GM12875 (cell line): ENCODE measurements at regions not wholly inside any gene's neighbourhood (a gene's known extent, or its start where the extent isn't known, plus 50 kb on each side); places are given as distances from the start of the nearest gene placed in this dataset.

ENCODE experiments used
- H3K4me3 ChIP-seq: one replicate; pipeline ENCODE4 v1.5.1; 2011; ENCODE audit warnings: low read depth, low read length, control low read depth
- TF ChIP-seq, protein P1 (sequence below): IDR thresholded peaks from 2 replicates; pipeline ENCODE4 v1.5.1; 2011; ENCODE audit warnings: low read depth, mild to moderate bottlenecking, control low read depth, inconsistent platforms, low read length, moderate library complexity, borderline replicate concordance; ENCODE audit not compliant: insufficient read depth

DNA sequence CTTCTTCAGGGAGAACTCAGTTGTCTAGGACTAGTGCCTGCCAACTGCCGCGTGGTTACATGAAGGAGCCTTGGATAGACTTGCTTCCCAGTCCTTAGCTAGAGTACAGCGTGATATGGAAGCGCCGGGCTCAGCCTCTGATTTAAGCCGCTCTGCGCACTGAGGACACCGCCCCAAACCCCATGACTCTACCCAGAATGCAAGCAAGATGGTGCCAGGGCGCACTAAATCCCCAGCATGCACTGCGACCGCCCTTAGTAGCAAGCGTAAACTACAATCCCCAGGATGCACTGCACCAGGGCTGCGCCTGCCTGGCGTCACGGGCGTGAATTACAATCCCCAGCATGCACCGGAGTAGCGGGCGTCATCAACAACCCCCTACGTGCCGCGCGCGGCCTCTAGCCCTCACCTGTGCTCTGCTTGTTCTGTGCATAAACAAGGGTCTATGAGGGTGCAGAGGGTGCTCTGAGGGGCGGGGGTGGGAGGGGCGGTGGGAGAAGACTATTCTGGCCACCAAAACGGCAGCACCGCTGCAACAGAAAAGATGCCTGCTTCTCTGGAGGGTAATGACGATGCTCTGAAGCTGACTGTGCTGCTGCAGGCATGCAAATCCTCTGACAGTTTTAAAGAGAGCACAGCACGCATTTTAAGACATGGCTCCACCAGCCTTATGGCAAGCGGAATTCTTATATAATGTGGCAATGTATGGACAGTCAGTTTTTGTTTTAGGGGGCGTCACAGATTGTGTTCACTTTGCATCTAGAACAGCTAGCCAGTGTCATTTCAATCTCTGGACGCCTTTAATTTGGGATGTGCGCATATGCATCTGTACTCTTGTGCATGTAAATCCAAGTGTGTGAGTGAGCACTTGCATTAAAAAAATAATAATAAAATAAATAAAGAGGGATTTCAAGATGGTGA lies 282.5 kb upstream of the MYT1L start:
- no peak overlapping the region for H3K4me3 ChIP-seq
- TF ChIP-seq, protein P1, sequence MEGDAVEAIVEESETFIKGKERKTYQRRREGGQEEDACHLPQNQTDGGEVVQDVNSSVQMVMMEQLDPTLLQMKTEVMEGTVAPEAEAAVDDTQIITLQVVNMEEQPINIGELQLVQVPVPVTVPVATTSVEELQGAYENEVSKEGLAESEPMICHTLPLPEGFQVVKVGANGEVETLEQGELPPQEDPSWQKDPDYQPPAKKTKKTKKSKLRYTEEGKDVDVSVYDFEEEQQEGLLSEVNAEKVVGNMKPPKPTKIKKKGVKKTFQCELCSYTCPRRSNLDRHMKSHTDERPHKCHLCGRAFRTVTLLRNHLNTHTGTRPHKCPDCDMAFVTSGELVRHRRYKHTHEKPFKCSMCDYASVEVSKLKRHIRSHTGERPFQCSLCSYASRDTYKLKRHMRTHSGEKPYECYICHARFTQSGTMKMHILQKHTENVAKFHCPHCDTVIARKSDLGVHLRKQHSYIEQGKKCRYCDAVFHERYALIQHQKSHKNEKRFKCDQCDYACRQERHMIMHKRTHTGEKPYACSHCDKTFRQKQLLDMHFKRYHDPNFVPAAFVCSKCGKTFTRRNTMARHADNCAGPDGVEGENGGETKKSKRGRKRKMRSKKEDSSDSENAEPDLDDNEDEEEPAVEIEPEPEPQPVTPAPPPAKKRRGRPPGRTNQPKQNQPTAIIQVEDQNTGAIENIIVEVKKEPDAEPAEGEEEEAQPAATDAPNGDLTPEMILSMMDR, result no peak

DNA sequence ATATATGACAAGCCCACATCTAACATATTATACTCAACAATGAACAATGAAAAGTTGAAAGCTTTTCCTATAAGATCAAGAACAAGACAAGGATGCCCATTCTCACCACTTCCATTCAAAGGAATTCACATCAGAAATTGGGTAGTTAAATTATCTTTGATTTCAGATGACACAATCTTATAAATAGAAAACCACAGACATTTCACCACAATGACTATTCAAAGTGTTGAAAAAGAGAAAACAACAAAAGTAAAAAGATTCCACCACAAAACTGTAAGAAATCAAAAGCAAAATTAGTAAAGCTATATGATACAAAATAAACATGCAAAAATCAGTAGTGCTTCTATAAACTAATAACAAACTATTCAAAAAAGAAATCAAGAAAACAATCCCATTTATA lies 279.7 kb upstream of the MYT1L start:
- TF ChIP-seq, protein P1, result no peak
- H3K4me3 ChIP-seq, result no peak overlapping the region

DNA sequence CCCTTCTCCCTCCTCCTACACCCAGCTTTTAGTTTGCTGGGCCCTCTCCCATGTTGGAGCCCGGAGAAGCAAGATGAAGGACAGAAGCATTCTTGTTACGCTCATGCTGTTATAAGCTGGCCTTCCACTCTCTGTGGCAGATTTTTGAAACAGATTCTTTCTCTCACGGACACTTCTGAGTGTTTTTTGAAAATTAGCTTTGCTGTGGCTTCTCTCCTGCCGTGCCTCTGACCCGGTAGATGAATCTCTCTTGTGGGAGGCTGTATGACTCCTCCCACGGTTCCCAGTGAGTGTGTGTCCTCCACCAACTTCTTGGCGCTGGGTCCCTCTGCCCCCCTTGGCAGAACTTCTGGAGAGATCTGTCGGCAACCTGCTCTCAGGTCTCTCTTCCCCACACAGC lies 269.3 kb upstream of the MYT1L start:
- TF ChIP-seq, protein P1, result no peak
- no peak overlapping the region for H3K4me3 ChIP-seq

DNA sequence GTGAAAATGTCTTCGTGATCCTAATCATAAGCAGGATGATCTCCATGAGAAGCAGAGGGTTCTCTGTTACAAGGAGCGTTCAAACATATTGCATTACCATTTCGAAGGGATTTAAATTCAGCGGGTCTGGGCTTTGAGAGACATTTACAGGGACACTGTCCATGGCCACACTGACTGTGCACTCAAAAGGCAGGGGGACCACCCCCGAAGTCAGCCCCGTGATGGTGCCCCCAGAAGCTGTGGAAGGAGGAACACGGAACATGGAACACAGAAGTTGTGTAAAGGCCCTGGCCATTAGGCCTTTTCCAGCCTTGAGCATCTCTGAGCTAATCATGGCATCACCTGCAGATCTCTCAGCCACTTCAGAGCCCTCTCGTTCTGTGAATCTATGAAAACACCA lies 268.4 kb upstream of the MYT1L start:
- H3K4me3 ChIP-seq, result no peak overlapping the region
- TF ChIP-seq, protein P1, result no peak

DNA sequence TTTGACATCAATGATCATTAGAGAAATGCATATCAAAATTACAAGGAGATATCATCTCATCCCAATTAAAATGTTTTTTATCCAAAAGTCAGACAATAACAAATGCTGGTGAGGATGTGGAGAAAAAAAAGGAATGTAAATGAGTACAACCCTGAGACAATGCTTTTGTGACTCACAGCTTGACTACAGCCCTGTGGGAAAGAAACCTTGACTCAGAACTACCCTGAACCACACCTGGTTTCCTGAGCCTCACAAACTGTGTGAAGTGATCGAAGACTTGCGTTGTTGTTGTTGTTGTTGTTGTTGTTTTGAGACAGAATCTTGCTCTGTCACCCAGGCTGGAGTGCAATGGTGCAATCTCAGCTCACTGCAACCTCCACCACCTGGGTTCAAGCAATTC lies 266.6 kb upstream of the MYT1L start:
- TF ChIP-seq, protein P1, result no peak
- H3K4me3 ChIP-seq, result no peak overlapping the region

DNA sequence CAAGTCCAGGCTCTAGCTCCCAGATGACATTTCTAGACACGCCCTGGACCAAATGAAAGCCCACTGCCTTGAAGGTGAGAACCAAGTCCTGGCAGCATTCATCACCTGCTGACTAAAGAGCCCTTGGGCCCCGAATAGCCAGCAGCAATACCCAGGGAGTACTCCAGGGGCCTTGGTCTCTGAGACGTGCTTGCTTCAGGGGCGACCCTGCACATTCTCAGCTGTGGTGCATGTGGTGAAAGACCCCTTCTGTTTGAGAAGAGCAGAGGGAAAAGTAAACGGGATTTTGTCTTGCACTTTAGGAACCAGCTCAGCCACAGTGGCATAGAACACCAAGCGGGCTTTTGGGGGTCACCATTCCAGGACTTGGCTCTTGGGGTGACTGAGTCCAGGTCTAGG lies 260.5 kb upstream of the MYT1L start:
- TF ChIP-seq, protein P1, result no peak
- H3K4me3 ChIP-seq, result no peak overlapping the region
